HG02885 (cell line): ENCODE measurements at regions not wholly inside any gene's neighbourhood (a gene's known extent, or its start where the extent isn't known, plus 50 kb on each side); places are given as distances from the start of the nearest gene placed in this dataset.

Experiments used
- ATAC-seq: cut with Tn5 transposase; IDR thresholded peaks from one replicate; pipeline ENCODE4 v1.9.1; 2021; ENCODE audit warnings: mild to moderate bottlenecking; ENCODE audit not compliant: unreplicated experiment, poor library complexity

DNA sequence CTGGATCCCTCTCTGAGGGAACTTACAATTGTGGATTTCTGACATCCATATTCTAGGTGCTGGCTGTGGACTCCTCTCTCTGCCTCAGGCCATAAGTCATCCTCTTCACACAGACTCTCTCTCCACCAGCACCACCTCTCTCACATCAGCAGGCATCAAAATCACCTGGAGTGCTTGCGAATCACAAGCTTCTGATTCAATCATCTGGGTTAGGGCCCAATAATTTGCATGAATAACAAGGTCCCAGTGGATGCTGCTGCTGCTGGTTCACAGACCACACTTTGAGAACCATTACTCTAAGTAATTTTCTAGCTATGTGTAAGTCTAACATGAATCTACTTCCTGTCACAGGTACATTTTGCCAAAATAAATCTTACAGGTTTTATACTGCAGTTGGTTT is 214.9 kb downstream of the DSEL start:
- no peak for ATAC-seq

DNA sequence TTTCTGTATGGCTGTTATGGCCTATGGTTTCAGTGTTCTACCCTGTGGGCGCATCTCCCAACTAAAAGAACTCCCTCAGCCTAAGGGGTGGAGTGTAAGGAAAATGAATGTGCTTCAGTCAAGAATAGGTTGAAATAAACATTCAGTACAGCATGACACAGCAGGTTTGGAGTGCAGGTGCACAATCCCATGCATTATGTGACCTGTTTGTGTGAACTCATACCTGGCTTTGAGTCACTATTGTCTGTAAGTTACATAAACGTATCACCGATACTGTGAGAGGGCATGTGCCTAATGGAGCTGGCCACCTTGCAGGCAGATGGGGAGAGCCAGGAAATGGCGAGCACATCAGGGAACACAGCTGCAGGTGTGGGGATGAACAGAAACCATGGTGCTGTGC is 216.0 kb downstream of the DSEL start:
- ATAC-seq = no peak

GRCh38 chr18:67292814-67293213 is 223.7 kb downstream of the DSEL start:
- ATAC-seq = no peak

- ATAC-seq = no peak
Measured at GRCh38 chr18:67290421-67290820, 226.1 kb downstream of the DSEL start.

GRCh38 chr18:67285583-67285982 is 230.9 kb downstream of the DSEL start:
- ATAC-seq = no peak

GRCh38 chr18:67282796-67283195 is 233.7 kb downstream of the DSEL start:
- ATAC-seq = no peak

DNA sequence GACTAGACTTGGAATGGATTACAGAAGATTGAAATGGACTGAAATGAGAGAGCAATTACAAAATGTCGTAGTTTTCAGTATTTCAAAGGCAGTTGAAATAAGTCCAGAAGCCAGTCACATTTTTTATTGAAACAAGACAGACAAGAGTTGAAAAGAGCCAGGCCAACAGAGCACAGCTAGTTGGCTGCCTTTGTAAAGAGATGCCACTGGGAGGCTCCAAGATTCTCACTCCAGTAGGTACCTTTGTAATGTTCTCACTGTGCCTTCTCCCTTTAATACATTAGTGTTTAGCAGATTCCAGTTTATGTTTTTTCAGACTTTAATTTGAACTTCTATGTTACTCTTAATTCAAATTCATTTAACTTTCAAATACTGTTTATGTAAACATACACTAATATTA is 234.8 kb downstream of the DSEL start:
- no peak for ATAC-seq

DNA sequence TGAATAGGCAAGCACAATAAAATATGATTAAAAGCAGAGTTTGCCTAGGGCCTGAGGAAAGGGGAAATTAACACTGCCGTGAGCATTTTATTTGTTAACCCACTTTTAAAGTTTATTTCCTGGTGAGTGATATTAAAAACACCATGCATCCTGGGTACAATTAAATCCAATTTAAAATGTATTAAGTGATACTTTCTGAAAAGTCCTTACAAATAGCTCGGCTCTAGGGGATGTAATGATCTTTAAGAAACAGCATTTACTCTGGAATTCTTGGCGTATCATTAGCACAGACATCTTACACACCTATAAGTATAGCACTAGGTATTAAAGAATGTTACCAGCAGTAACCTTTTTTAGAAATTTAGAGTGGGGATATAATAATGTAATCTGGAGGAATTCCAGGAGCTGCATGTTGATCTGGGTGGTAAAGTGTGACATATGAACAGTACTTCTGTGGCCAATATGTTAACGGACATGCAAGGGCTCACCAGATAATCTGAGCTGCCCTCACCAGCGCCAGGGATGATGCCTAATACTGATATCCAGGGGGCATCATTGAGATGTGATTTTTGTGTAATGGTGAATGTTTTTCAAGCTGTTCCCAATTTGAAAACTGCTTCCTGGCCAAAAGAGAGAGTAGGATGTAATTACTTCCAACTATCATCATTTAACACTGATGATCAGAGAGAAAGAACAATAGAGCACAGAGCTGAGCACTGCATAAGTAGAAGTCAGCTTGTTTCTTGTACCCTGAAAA is 235.9 kb downstream of the DSEL start:
- no peak for ATAC-seq

DNA sequence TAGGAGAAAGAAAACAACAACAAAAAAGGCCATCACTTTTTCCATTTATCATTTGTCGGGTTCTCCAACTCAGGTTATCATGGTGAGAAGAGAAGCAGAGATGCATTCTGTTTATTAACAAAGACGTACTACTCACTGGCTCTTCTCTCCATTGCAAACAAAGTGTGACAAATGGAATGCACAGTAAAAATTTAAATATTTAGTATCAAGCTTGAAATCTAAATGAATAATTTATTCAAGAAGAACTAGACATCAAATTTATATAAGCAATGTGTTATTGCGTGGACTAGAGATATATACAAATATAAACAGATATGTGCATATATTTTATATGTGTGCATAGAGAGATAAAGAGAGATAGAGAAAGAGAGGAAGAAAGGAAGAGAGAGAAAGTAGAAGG is 236.5 kb downstream of the DSEL start:
- ATAC-seq = no peak

- no peak for ATAC-seq
Measured at GRCh38 chr18:67278984-67279383, 237.5 kb downstream of the DSEL start.

- no peak for ATAC-seq
Measured at GRCh38 chr18:67276638-67277037, 239.9 kb downstream of the DSEL start.

DNA sequence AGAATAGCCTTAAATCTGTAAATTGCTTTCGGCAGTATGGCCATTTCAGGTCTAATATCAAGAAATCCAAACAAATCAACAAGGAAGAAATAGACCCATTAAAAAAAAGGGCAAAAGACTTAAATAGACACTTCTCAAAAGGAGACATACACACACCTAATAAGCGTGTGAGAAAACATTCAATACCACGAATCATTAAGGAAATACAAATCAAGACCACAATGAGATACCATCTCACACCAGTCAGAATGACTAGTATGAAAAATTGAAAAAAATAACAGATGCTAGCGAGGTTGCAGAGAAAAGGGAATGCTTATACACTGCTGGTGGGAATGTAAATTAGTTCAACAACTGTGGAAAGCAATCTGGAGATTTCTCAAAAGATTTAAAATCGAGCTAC is 243.2 kb downstream of the DSEL start:
- ATAC-seq = no peak

GRCh38 chr18:67269206-67269605 is 247.3 kb downstream of the DSEL start:
- ATAC-seq = no peak

DNA sequence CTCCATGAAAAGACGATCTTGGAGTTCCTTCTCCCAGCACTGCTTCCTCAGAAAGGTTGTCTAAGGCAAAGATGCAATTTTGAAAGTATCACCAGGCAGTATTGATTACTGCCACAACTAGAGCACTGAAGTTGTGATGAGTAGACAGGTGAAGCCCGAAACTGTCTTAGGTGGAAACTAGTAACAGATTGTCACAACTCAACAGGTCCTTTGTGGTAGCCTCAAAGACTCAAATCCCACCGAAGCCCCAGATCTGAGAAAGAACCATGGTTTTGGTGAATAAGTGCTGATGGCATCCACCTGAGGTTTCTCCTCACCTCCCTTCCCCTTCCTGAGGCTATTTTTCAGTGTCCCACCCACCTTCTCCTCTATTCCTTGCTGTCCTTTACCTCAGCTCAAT is 248.0 kb downstream of the DSEL start:
- no peak for ATAC-seq

DNA sequence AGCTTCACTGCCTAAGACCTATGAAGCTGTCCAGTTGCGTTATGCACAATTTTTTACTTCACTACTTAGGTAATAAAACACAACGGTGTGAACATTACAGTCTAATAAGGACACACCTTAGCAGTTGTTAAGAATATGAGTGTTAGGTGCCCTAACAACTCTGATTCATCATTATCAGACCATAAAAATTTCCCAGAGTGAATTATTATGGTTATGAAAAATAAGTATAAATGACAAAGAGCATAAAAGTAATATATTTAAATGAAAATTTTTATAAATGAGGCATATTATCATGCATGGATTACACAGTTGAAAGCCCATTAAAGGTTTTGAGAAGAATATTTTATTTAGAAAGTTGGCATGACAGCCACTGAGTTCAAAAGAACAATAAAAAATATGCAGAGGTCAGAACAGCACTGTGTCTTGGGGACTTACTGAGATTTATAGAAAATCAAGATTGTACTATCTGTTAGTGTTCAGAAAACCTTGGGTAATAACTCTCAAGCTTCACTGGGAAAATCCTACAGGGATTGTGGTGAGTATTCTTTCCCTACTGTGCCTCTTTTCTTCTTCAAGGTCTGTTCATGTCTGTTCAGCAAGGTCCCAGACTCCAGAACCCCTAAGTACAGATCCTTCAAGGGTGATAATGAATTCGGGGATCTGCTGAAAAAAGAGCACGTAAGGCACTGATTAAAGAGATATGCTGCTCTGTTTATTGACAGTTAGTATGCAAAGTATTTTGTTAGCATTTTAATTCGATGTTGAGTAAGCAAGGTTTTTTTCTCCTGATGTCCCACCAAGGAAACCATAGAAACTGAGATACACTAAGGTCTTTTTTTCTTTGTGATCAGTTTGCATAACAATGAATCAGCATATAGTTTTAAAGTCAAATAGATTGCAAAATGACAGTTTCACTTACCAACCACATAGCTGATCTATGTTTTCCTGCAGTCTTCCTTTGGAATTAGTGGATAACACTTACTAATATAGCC is 250.0 kb downstream of the DSEL start:
- no peak for ATAC-seq

DNA sequence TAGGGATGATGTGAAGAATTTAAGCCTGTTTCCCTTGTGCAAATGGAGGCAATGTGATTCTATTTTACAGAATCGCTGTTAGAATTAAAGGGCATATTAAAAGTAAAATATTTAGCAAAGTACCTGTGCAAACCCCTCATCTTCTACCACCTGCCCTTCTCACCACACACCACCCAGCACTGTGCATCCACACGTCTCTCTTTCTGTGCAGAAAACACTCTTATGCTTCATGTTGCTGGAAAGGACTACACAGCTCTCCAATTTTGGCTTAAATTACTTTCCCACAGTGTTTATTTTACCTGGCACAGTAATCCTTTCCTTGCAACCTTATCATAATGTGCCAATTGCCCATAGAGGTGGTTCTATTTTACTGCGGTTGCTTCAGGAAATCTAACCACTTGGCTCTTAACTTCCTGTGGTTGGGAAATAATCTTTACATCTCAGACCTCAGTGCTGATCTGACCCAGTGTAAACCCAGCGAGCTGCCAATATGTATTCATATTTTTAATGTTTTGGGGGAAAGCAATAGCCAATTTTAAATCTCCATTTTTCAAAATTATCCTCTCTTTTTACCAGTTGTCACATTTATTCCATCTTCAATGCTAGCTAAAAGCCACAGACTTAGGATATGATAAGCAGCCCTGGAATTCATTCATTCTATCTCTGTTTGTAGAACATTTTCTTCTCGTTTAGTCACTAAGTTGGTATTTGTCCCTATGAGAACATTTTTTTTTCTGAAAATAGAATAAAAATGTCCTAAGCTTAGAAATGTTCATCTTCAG is 250.9 kb downstream of the DSEL start:
- ATAC-seq = no peak

GRCh38 chr18:67261931-67262552 is 254.5 kb downstream of the DSEL start:
- ATAC-seq = no peak

- no peak for ATAC-seq
Measured at GRCh38 chr18:67260841-67261240, 255.7 kb downstream of the DSEL start.

DNA sequence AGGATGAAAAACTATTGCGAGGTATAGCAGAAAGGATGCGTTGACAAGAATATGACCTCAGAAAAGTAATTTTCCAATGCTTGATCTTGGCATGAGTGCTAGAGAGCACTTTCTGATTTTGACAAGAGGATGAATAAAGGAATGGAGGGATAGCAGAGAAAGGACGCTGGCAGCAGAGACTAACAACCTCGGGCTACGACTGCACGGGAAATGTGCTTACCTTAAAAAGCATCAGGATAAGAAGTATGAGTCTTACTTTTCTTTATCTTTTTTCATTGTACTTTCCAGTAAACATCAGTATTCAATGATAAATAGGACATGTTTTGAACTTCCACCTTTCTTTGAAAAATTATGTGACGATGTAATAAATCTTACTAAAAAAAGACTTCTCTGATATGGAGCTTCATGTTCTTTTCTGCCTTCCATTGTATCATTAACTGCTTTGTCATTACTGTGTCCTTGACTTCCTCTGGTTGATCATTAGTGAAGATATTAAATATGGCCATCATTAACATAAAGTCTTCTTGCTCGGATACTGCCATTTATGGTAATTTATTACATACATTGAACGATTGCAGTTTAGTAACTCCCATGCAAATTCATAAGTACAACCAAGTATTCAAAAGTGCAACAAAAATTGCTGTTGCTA is 265.6 kb downstream of the DSEL start:
- ATAC-seq = no peak
